GM23338 (cell line): ENCODE measurements at regions not wholly inside any gene's neighbourhood (a gene's known extent, or its start where the extent isn't known, plus 50 kb on each side); places are given as distances from the start of the nearest gene placed in this dataset.

ENCODE experiments used
- ATAC-seq: fragments of 200-7000 bp; cut with Tn5 transposase; 3 replicates; pipeline ENCODE4 v1.9.1; 2020
- DNase-seq: peaks from one replicate; pipeline ENCODE4 v3.0.0-alpha.2; 2015; ENCODE audit warnings: low spot score
- H2AFZ ChIP-seq: fragments of 200-600 bp; sonication (generic); 2 replicates; pipeline ENCODE4 v1.8.0; 2016; ENCODE audit warnings: antibody characterized with exemption, mild to moderate bottlenecking, moderate library complexity
- H3F3A ChIP-seq: fragments of 200-600 bp; sonication (generic); replicated peaks from 2 replicates; pipeline ENCODE4 v1.8.0; 2017; ENCODE audit warnings: antibody characterized with exemption, mixed run types, low read depth
- H3K27ac ChIP-seq: fragments of 200-600 bp; sonication (generic); 2 replicates; pipeline ENCODE4 v1.6.1; 2016; ENCODE audit warnings: low read depth
- H3K27me3 ChIP-seq: fragments of 200-600 bp; sonication (generic); 2 replicates; pipeline ENCODE4 v1.8.0; 2016; ENCODE audit warnings: mild to moderate bottlenecking, mixed run types, moderate library complexity; ENCODE audit not compliant: insufficient read depth
- H3K36me3 ChIP-seq: fragments of 200-600 bp; sonication (generic); 2 replicates; pipeline ENCODE4 v1.8.0; 2016; ENCODE audit warnings: mild to moderate bottlenecking; ENCODE audit not compliant: insufficient read depth
- H3K4me1 ChIP-seq: fragments of 200-600 bp; sonication (generic); 2 replicates; pipeline ENCODE4 v1.8.0; 2016; ENCODE audit warnings: mild to moderate bottlenecking, moderate library complexity; ENCODE audit not compliant: insufficient read depth
- H3K4me2 ChIP-seq: fragments of 200-600 bp; sonication (generic); 2 replicates; pipeline ENCODE4 v1.7.1; 2017; ENCODE audit warnings: mixed run types
- H3K4me3 ChIP-seq: fragments of 200-600 bp; sonication (generic); 2 replicates; pipeline ENCODE4 v1.6.1; 2016; ENCODE audit warnings: mixed run types
- H3K79me2 ChIP-seq: fragments of 200-600 bp; sonication (generic); replicated peaks from 2 replicates; pipeline ENCODE4 v1.8.0; 2017; ENCODE audit warnings: mild to moderate bottlenecking; ENCODE audit not compliant: insufficient read depth
- H3K9me2 ChIP-seq: fragments of 200-600 bp; sonication (generic); 2 replicates; pipeline ENCODE4 v1.8.0; 2017; ENCODE audit not compliant: insufficient read depth
- H4K20me1 ChIP-seq: fragments of 200-600 bp; sonication (generic); replicated peaks from 2 replicates; pipeline ENCODE4 v1.8.0; 2017; ENCODE audit warnings: mild to moderate bottlenecking; ENCODE audit not compliant: insufficient read depth
- H3K27ac Mint-ChIP-seq: 2 replicates; pipeline ENCODE4 v1.8.0; 2020; ENCODE audit warnings: inconsistent platforms, mild to moderate bottlenecking, moderate library complexity, mixed read lengths
- H3K27me3 Mint-ChIP-seq: 3 replicates; pipeline ENCODE4 v1.8.0; 2022; ENCODE audit warnings: low read depth, mild to moderate bottlenecking, moderate library complexity, mixed read lengths, inconsistent platforms; ENCODE audit not compliant: insufficient read depth, poor library complexity
- H3K36me3 Mint-ChIP-seq: 3 replicates; pipeline ENCODE4 v1.8.0; 2021; ENCODE audit warnings: low read depth, mild to moderate bottlenecking, inconsistent platforms, moderate library complexity, mixed read lengths
- H3K4me1 Mint-ChIP-seq: 3 replicates; pipeline ENCODE4 v1.8.0; 2020; ENCODE audit warnings: mild to moderate bottlenecking, inconsistent platforms, mixed read lengths
- H3K4me3 Mint-ChIP-seq: 3 replicates; pipeline ENCODE4 v1.8.0; 2021; ENCODE audit warnings: moderate library complexity, mild to moderate bottlenecking, inconsistent platforms, mixed read lengths
- H3K9me3 Mint-ChIP-seq: 3 replicates; pipeline ENCODE4 v1.8.0; 2020; ENCODE audit warnings: moderate library complexity, mild to moderate bottlenecking, inconsistent platforms, mixed read lengths
- CTCF ChIP-seq, 2 experiments: fragments of 200-600 bp in 1 of 2; sonication (generic) in 1 of 2; conservative IDR thresholded peaks; 2 replicates each; pipeline versions ENCODE4 v1.5.1 to v1.6.1; 2016 to 2017; ENCODE audit warnings: antibody characterized with exemption in 2 of 2, low read depth in 2 of 2, mild to moderate bottlenecking in 2 of 2, moderate library complexity in 1 of 2
- ETS1 ChIP-seq: IDR thresholded peaks from 2 replicates; pipeline ENCODE4 v1.6.1; 2016; ENCODE audit warnings: antibody characterized with exemption
- EZH2 ChIP-seq: fragments of 200-600 bp; sonication (generic); IDR thresholded peaks from one replicate; pipeline ENCODE4 v1.8.0; 2017; ENCODE audit warnings: antibody characterized with exemption, mild to moderate bottlenecking, low read depth; ENCODE audit not compliant: unreplicated experiment
- EZH2phosphoT487 ChIP-seq: fragments of 200-600 bp; sonication (generic); IDR thresholded peaks from one replicate; pipeline ENCODE4 v1.8.1; 2018; ENCODE audit warnings: antibody characterized with exemption; ENCODE audit not compliant: unreplicated experiment
- JUNB ChIP-seq: IDR thresholded peaks from one replicate; pipeline ENCODE4 v1.6.1; 2016; ENCODE audit warnings: antibody characterized with exemption; ENCODE audit not compliant: unreplicated experiment
- POLR2AphosphoS5 ChIP-seq: IDR thresholded peaks from 2 replicates; pipeline ENCODE4 v1.6.1; 2016; ENCODE audit warnings: antibody characterized with exemption, low read depth
- REST ChIP-seq: IDR thresholded peaks from one replicate; pipeline ENCODE4 v1.6.1; 2018; ENCODE audit warnings: antibody characterized with exemption; ENCODE audit not compliant: unreplicated experiment
- STAT1 ChIP-seq: IDR thresholded peaks from one replicate; pipeline ENCODE4 v1.6.1; 2016; ENCODE audit warnings: antibody characterized with exemption; ENCODE audit not compliant: unreplicated experiment
- ZNF114 ChIP-seq: fragments of 250-450 bp; sonication (Bioruptor Pico); IDR thresholded peaks from 2 replicates; pipeline ENCODE4 v1.5.0; 2020; ENCODE audit warnings: mild to moderate bottlenecking, moderate library complexity
- ZNF331 ChIP-seq: fragments of 250-450 bp; sonication (Bioruptor Pico); IDR thresholded peaks from 2 replicates; pipeline ENCODE4 v1.5.0; 2020; ENCODE audit warnings: low read depth, mild to moderate bottlenecking, moderate library complexity
- ZNF462 ChIP-seq: fragments of 250-450 bp; sonication (Bioruptor Pico); IDR thresholded peaks from 2 replicates; pipeline ENCODE4 v1.5.0; 2020; ENCODE audit warnings: mild to moderate bottlenecking, moderate library complexity

GRCh38 chr13:110822669-110822945 lies 92.3 kb downstream of the ANKRD10 start (continued):
- TF ChIP-seq ETS1 (no peak), EZH2 (no peak), ZNF114 (CRISPR knock-in tag) (no peak), ZNF331 (CRISPR knock-in tag) (no peak), EZH2phosphoT487 (no peak)

- H3K27me3 ChIP-seq: no peaks in the 10 kb centered on the region
- H4K20me1 ChIP-seq: no peaks in the 10 kb centered on the region
- Mint-ChIP-seq H3K36me3 (no peaks in the 10 kb centered on the region; the same call in 2 of the 3 replicates), H3K4me1 (no peaks in the 10 kb centered on the region), H3K27me3 (peaks cover 7% of the 10 kb centered on the region), H3K9me3 (peaks cover 2% of the 10 kb centered on the region; the same call in 2 of the 3 replicates), H3K27ac (no peak overlapping the region), H3K4me3 (no peak overlapping the region)
- ATAC-seq (no peak), DNase-seq (no peak)
- H3K4me2 ChIP-seq: no peak overlapping the region
- H3K9me2 ChIP-seq: peaks cover 14% of the 10 kb centered on the region; the same call in 1 of the 2 replicates
- H3F3A ChIP-seq: no peaks in the 10 kb centered on the region
- H3K4me1 ChIP-seq: no peaks in the 10 kb centered on the region
- H3K4me3 ChIP-seq: no peak overlapping the region
- H3K36me3 ChIP-seq: no peaks in the 10 kb centered on the region; the same call in 1 of the 2 replicates
- no peak overlapping the region for H3K27ac ChIP-seq
- H2AFZ ChIP-seq: no peak overlapping the region
- no peaks in the 10 kb centered on the region for H3K79me2 ChIP-seq
- TF ChIP-seq CTCF (conservative IDR thresholded peaks at IDR 0.05; ENCODE audit: low read depth in 2 of 2): no peak
- no peak for TF ChIP-seq REST
- TF ChIP-seq ZNF331 (CRISPR knock-in tag): no peak
- no peak for TF ChIP-seq ETS1
- no peak for TF ChIP-seq EZH2phosphoT487
- no peak for TF ChIP-seq STAT1
- no peak for TF ChIP-seq ZNF114 (CRISPR knock-in tag)
- no peak for TF ChIP-seq JUNB
- no peak for TF ChIP-seq POLR2AphosphoS5
- TF ChIP-seq ZNF462 (CRISPR knock-in tag): no peak
These were observed 90.1 kb downstream of the ANKRD10 start for GRCh38 chr13:110824702-110825300.
